ENCODE measurements at regions not wholly inside any gene's neighbourhood (a gene's known extent, or its start where the extent isn't known, plus 50 kb on each side); places are given as distances from the start of the nearest gene placed in this dataset.

GRCh38 chr13:32857689-32858088 is 158.5 kb upstream of the KL start:
- no peak for TF ChIP-seq CTCF (IDR thresholded peaks at IDR 0.05)
- no peak for TF ChIP-seq POLR2A (IDR thresholded peaks at IDR 0.05)

Data from testis (tissue), 2 donors.